Fibroblast of lung (primary cell): ENCODE measurements at regions not wholly inside any gene's neighbourhood (a gene's known extent, or its start where the extent isn't known, plus 50 kb on each side); places are given as distances from the start of the nearest gene placed in this dataset.
A peak's percentile ranks its signal among the peaks of the same experiment; 100 is the strongest.

Source experiments
- DNase-seq, 2 donors: peaks; one replicate each; pipeline versions ENCODE4 v3.0.0 to v3.0.0-alpha.2; 2010; ENCODE audit warnings: low read depth in 2 of 2
- H2AFZ ChIP-seq: 2 replicates; pipeline ENCODE4 v1.5.1; 2012; ENCODE audit warnings: low read length, control low read depth, inconsistent platforms
- H3K27ac ChIP-seq: 2 replicates; pipeline ENCODE4 v1.5.1; 2011; ENCODE audit warnings: low read length, control low read depth; ENCODE audit not compliant: insufficient read depth
- H3K27me3 ChIP-seq: 2 replicates; pipeline ENCODE4 v1.5.1; 2011; ENCODE audit warnings: mild to moderate bottlenecking, low read length; ENCODE audit not compliant: control insufficient read depth, insufficient read depth
- H3K36me3 ChIP-seq: 2 replicates; pipeline ENCODE4 v1.5.1; 2011; ENCODE audit warnings: low read length; ENCODE audit not compliant: control insufficient read depth, insufficient read depth
- H3K4me1 ChIP-seq: 2 replicates; pipeline ENCODE4 v1.5.1; 2011; ENCODE audit warnings: low read length; ENCODE audit not compliant: control insufficient read depth, insufficient read depth; ENCODE audit errors: extremely low read depth
- H3K4me2 ChIP-seq: 2 replicates; pipeline ENCODE4 v1.5.1; 2011; ENCODE audit warnings: low read length, control low read depth; ENCODE audit not compliant: insufficient read depth; ENCODE audit errors: extremely low read depth
- H3K4me3 ChIP-seq, 4 experiments: fragments of 200-600 bp in 1 of 4; sonication (generic) in 1 of 4; replicated peaks in 1 of 4; 2 replicates each; pipeline ENCODE4 v1.5.1; 2011 to 2016; ENCODE audit warnings: low read length in 4 of 4, low read depth in 3 of 4, mild to moderate bottlenecking in 3 of 4, control low read depth in 2 of 4, inconsistent platforms in 1 of 4, mixed read lengths in 1 of 4; ENCODE audit not compliant: insufficient read depth in 1 of 4; ENCODE audit errors: control extremely low read depth in 1 of 4
- H3K79me2 ChIP-seq: 2 replicates; pipeline ENCODE4 v1.5.1; 2012; ENCODE audit warnings: mild to moderate bottlenecking, low read length, inconsistent platforms; ENCODE audit not compliant: control insufficient read depth, insufficient read depth
- H3K9ac ChIP-seq: 2 replicates; pipeline ENCODE4 v1.5.1; 2011; ENCODE audit warnings: mild to moderate bottlenecking, low read length, control low read depth; ENCODE audit not compliant: insufficient read depth
- H3K9me3 ChIP-seq: 2 replicates; pipeline ENCODE4 v1.5.1; 2012; ENCODE audit warnings: low read depth, low read length; ENCODE audit not compliant: control insufficient read depth, insufficient read depth
- H4K20me1 ChIP-seq: 2 replicates; pipeline ENCODE4 v1.5.1; 2011; ENCODE audit warnings: low read length; ENCODE audit not compliant: control insufficient read depth, insufficient read depth; ENCODE audit errors: extremely low read depth
- CTCF ChIP-seq, 2 donors: IDR thresholded peaks in 1 of 2; conservative IDR thresholded peaks in 1 of 2; 1 replicate in 1 of 2; 2 replicates in 1 of 2; pipeline ENCODE4 v1.5.1; 2011 to 2012; ENCODE audit warnings: low read length in 2 of 2, control low read depth in 1 of 2, inconsistent platforms in 1 of 2, low read depth in 1 of 2, mild to moderate bottlenecking in 1 of 2
- EZH2 ChIP-seq: IDR thresholded peaks from 2 replicates; pipeline ENCODE4 v1.5.1; 2012; ENCODE audit warnings: low read length, control low read depth, mild to moderate bottlenecking; ENCODE audit errors: missing control alignments

- Histone ChIP-seq H3K9me3 (no peaks in the 10 kb centered on the region), H3K4me3 (no peak overlapping the region), H3K79me2 (no peaks in the 10 kb centered on the region), H4K20me1 (no peaks in the 10 kb centered on the region), H2AFZ (no peak overlapping the region), H3K4me1 (no peaks in the 10 kb centered on the region), H3K36me3 (no peaks in the 10 kb centered on the region), H3K27ac (no peak overlapping the region), H3K27me3 (no peaks in the 10 kb centered on the region), H3K4me2 (no peak overlapping the region), H3K9ac (no peak overlapping the region)
- TF ChIP-seq CTCF (conservative IDR thresholded peaks at IDR 0.05 in 1 of 2, IDR thresholded peaks at IDR 0.05 in 1 of 2; ENCODE audit: low read depth in 1 of 2, low read length in 2 of 2), result peak in 1 of 2 donors; percentile 4
- TF ChIP-seq EZH2, result no peak
- no peak for DNase-seq
These were observed 145.4 kb downstream of the FOXA2 start for GRCh38 chr20:22438926-22439325.

DNA sequence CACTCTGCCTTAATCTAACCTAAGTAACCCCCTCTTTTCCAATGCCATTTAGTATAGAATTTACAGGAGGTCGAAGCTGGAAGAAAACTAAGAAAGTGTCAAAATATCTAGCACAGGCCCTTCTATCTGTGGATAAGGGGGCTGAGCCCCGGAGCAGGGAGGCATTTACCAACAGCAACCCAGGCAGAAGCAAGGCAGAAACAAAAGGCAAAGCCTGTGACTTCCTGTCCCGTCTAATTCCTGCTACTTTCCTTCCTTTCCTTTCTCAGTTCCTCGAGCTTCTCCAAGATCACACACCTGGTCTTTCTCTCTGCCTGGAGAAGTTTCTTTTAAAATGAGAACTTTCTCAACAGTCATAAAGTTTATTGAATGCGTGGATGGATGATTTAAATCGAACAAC is 146.0 kb downstream of the FOXA2 start:
- Histone ChIP-seq H3K4me3 (no peak overlapping the region), H2AFZ (no peak overlapping the region), H3K9ac (no peak overlapping the region), H3K9me3 (no peaks in the 10 kb centered on the region), H3K36me3 (no peaks in the 10 kb centered on the region), H3K27ac (no peak overlapping the region), H4K20me1 (no peaks in the 10 kb centered on the region), H3K79me2 (no peaks in the 10 kb centered on the region), H3K27me3 (no peaks in the 10 kb centered on the region), H3K4me2 (no peak overlapping the region), H3K4me1 (no peaks in the 10 kb centered on the region)
- TF ChIP-seq EZH2, result no peak
- no peak for TF ChIP-seq CTCF (conservative IDR thresholded peaks at IDR 0.05 in 1 of 2, IDR thresholded peaks at IDR 0.05 in 1 of 2; ENCODE audit: low read depth in 1 of 2, low read length in 2 of 2)
- no peak for DNase-seq

DNA sequence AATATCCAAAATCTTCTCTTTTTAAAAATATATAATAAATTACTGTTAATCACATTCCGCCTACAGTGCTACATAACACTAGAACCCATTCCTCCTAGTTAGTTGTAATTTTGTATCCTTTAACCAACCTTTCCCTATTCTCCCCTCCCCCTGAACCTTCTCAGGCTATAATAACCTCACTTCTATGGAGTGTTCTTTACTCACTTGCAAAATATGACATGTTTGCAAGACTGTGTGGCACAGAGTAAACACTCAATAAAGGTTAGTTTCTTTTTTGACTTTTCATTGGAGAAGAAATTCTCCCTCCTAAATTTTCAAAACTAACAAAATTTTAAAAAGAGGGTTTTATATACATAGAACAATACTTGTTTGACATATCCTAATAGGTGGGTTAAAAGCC is 147.0 kb downstream of the FOXA2 start:
- no peak for DNase-seq
- H3K9me3 ChIP-seq, result no peaks in the 10 kb centered on the region
- TF ChIP-seq CTCF (conservative IDR thresholded peaks at IDR 0.05 in 1 of 2, IDR thresholded peaks at IDR 0.05 in 1 of 2; ENCODE audit: low read depth in 1 of 2, low read length in 2 of 2), result no peak
- TF ChIP-seq EZH2, result no peak

More for the DNA sequence above, 147.0 kb downstream of the FOXA2 start:
- Histone ChIP-seq H3K9ac (no peak overlapping the region), H3K36me3 (no peaks in the 10 kb centered on the region), H2AFZ (no peak overlapping the region), H3K4me2 (no peak overlapping the region), H3K4me3 (no peak overlapping the region), H3K27ac (no peak overlapping the region), H4K20me1 (no peaks in the 10 kb centered on the region), H3K27me3 (no peaks in the 10 kb centered on the region), H3K79me2 (no peaks in the 10 kb centered on the region), H3K4me1 (no peaks in the 10 kb centered on the region)
